ENCODE measurements at regions not wholly inside any gene's neighbourhood (a gene's known extent, or its start where the extent isn't known, plus 50 kb on each side); places are given as distances from the start of the nearest gene placed in this dataset.
"Not testable (repeated sequence)": the region's sequence is repeated elsewhere in the genome, so short reads cannot be mapped to it uniquely, and the experiment has no call there.

- no peak for DNase-seq
Observed at GRCh38 chr2:15810477-15811150, 129.7 kb upstream of the MYCN start.

GRCh38 chr2:15811367-15811766 is 129.0 kb upstream of the MYCN start:
- DNase-seq, result no peak

- DNase-seq, result no peak
Observed at GRCh38 chr2:15812187-15812780, 128.1 kb upstream of the MYCN start.

GRCh38 chr2:15813481-15814266 is 126.7 kb upstream of the MYCN start:
- no peak for DNase-seq

GRCh38 chr2:15814403-15814802 is 125.9 kb upstream of the MYCN start:
- DNase-seq, result no peak

- DNase-seq, result no peak
Observed at GRCh38 chr2:15814946-15815345, 125.4 kb upstream of the MYCN start.

GRCh38 chr2:15816226-15816625 is 124.1 kb upstream of the MYCN start:
- DNase-seq, result no peak

- DNase-seq, result no peak
Observed at GRCh38 chr2:15816674-15817406, 123.5 kb upstream of the MYCN start.

- DNase-seq, result no peak
Observed at GRCh38 chr2:15817748-15818147, 122.6 kb upstream of the MYCN start.

GRCh38 chr2:15818318-15818753 is 122.0 kb upstream of the MYCN start:
- DNase-seq, result no peak

GRCh38 chr2:15818881-15819280 is 121.5 kb upstream of the MYCN start:
- no peak for DNase-seq

GRCh38 chr2:15819562-15820256 is 120.6 kb upstream of the MYCN start:
- no peak for DNase-seq

GRCh38 chr2:15820257-15820566 is 120.1 kb upstream of the MYCN start:
- DNase-seq, result no peak

- no peak for DNase-seq
Observed at GRCh38 chr2:15820927-15821326, 119.4 kb upstream of the MYCN start.

GRCh38 chr2:15822151-15823044 is 118.0 kb upstream of the MYCN start:
- DNase-seq, result no peak

GRCh38 chr2:15823459-15824396 is 116.6 kb upstream of the MYCN start:
- DNase-seq, result no peak

- DNase-seq, result not testable (repeated sequence)
Observed at GRCh38 chr2:15824467-15824866, 115.9 kb upstream of the MYCN start.

- no peak for DNase-seq
Observed at GRCh38 chr2:15825276-15825980, 114.9 kb upstream of the MYCN start.

- DNase-seq, result no peak
Observed at GRCh38 chr2:15826273-15826717, 114.1 kb upstream of the MYCN start.

- DNase-seq, result no peak
Observed at GRCh38 chr2:15827001-15827400, 113.3 kb upstream of the MYCN start.

Data from fibroblast of skin of scalp (primary cell).